Endothelial cell of umbilical vein (primary cell): ENCODE measurements at regions not wholly inside any gene's neighbourhood (a gene's known extent, or its start where the extent isn't known, plus 50 kb on each side); places are given as distances from the start of the nearest gene placed in this dataset.

Source experiments
- BruUV-seq: library from RNA; stranded (reverse); fragments of 400-500 nt; replicated peaks from 2 replicates; lab custom pipeline; 2021; lab: Mats Ljungman, UMichigan
- CTCF ChIA-PET: fragments of 300-600, 350-600 bp; sonication (Branson Sonifier 250); formaldehyde crosslinking; loops from one replicate; lab custom pipeline; 2021; ENCODE audit warnings: antibody characterized with exemption, inconsistent platforms; lab: Charles Lee
- POLR2A ChIA-PET: fragments of 300-600, 350-600 bp; sonication (Branson Sonifier 250); formaldehyde crosslinking; loops from one replicate; lab custom pipeline; 2021; ENCODE audit warnings: antibody characterized with exemption, inconsistent platforms; lab: Charles Lee
- DNase-seq: peaks from one replicate; pipeline ENCODE4 v3.0.0-alpha.2; 2011; ENCODE audit warnings: low read depth, low spot score
- FAIRE-seq: peaks from 2 replicates; lab custom pipeline; 2011; peaks lifted over from hg19 to GRCh38; lab: Jason Lieb, UNC
- H2AFZ ChIP-seq: 2 replicates; pipeline ENCODE4 v1.6.0; 2012; ENCODE audit warnings: low read depth, low read length, control low read depth, inconsistent platforms
- H3K27ac ChIP-seq: 2 replicates; pipeline ENCODE4 v1.5.1; 2011; ENCODE audit warnings: low read depth, mild to moderate bottlenecking, control low read depth, low read length, moderate library complexity; ENCODE audit not compliant: insufficient read depth
- H3K27me3 ChIP-seq, 2 experiments: 2 replicates each; pipeline versions ENCODE4 v1.6.0 to v1.6.1; 2011; ENCODE audit warnings: low read length in 2 of 2, mixed read lengths in 1 of 2; ENCODE audit not compliant: control insufficient read depth in 2 of 2, insufficient read depth in 2 of 2
- H3K36me3 ChIP-seq, 2 experiments: 2 replicates in 1 of 2; 3 replicates in 1 of 2; pipeline ENCODE4 v1.5.1; 2011; ENCODE audit warnings: low read length in 2 of 2, mild to moderate bottlenecking in 1 of 2, moderate library complexity in 1 of 2; ENCODE audit not compliant: control insufficient read depth in 2 of 2, insufficient read depth in 2 of 2; ENCODE audit errors: extremely low read depth in 1 of 2
- H3K4me1 ChIP-seq: 3 replicates; pipeline ENCODE4 v1.5.1; 2011; ENCODE audit warnings: mild to moderate bottlenecking, low read length; ENCODE audit not compliant: control insufficient read depth, insufficient read depth; ENCODE audit errors: extremely low read depth
- H3K4me2 ChIP-seq: 2 replicates; pipeline ENCODE4 v1.6.1; 2011; ENCODE audit warnings: low read length, control low read depth, mixed read lengths; ENCODE audit not compliant: insufficient read depth
- H3K4me3 ChIP-seq, 3 experiments: fragments of 200-600 bp in 1 of 3; sonication (generic), shearing (Covaris generic) in 1 of 3; replicated peaks in 1 of 3; 2 replicates each; pipeline ENCODE4 v1.5.1; 2011 to 2016; ENCODE audit warnings: control low read depth in 3 of 3, low read length in 3 of 3, mild to moderate bottlenecking in 2 of 3, inconsistent platforms in 1 of 3, low read depth in 1 of 3, moderate library complexity in 1 of 3; ENCODE audit not compliant: insufficient read depth in 1 of 3
- H3K79me2 ChIP-seq: 2 replicates; pipeline ENCODE4 v1.6.0; 2012; ENCODE audit warnings: low read length, inconsistent platforms; ENCODE audit not compliant: control insufficient read depth, insufficient read depth
- H3K9ac ChIP-seq: replicated peaks from 2 replicates; pipeline ENCODE3; 2011; ENCODE audit warnings: low read length, control low read depth; ENCODE audit not compliant: insufficient read depth; ENCODE audit errors: extremely low read depth
- H3K9me1 ChIP-seq: replicated peaks from 3 replicates; pipeline ENCODE4 v1.6.0; 2011; ENCODE audit warnings: mild to moderate bottlenecking, low read length; ENCODE audit not compliant: control insufficient read depth, insufficient read depth; ENCODE audit errors: extremely low read depth
- H3K9me3 ChIP-seq: replicated peaks from 2 replicates; pipeline ENCODE4 v1.5.1; 2012; ENCODE audit warnings: low read length, inconsistent platforms; ENCODE audit not compliant: control insufficient read depth, insufficient read depth
- H4K20me1 ChIP-seq: replicated peaks from 2 replicates; pipeline ENCODE3; 2011; ENCODE audit warnings: mild to moderate bottlenecking, low read length; ENCODE audit not compliant: control insufficient read depth, insufficient read depth; ENCODE audit errors: extremely low read depth
- EZH2 ChIP-seq: IDR thresholded peaks from 2 replicates; pipeline ENCODE4 v1.6.1; 2012; ENCODE audit warnings: borderline replicate concordance, low read depth, mild to moderate bottlenecking, moderate library complexity, low read length, inconsistent platforms; ENCODE audit not compliant: severe bottlenecking
- FOS ChIP-seq: IDR thresholded peaks from 2 replicates; pipeline ENCODE4 v1.6.1; 2011; ENCODE audit warnings: mild to moderate bottlenecking, low read length, moderate library complexity, borderline replicate concordance; ENCODE audit not compliant: insufficient read depth
- GATA2 ChIP-seq: IDR thresholded peaks from 2 replicates; pipeline ENCODE4 v1.7.0; 2011; ENCODE audit warnings: low read depth, mild to moderate bottlenecking, moderate library complexity, mixed read lengths, low read length; ENCODE audit not compliant: insufficient read length, insufficient read depth
- JUN ChIP-seq: IDR thresholded peaks from 2 replicates; pipeline ENCODE4 v1.6.1; 2011; ENCODE audit warnings: borderline replicate concordance, low read depth; ENCODE audit not compliant: insufficient read length, insufficient read depth
- MYC ChIP-seq: IDR thresholded peaks from one replicate; pipeline ENCODE4 v1.6.1; 2011; ENCODE audit warnings: mild to moderate bottlenecking, low read depth, low read length
- POLR2A ChIP-seq: IDR thresholded peaks from 2 replicates; pipeline ENCODE4 v1.6.1; 2012; ENCODE audit warnings: low read depth, mild to moderate bottlenecking, control low read depth, low read length
- POLR2AphosphoS5 ChIP-seq: IDR thresholded peaks from 2 replicates; pipeline ENCODE4 v1.6.1; 2012; ENCODE audit warnings: low read depth, mild to moderate bottlenecking, control low read depth, low read length, moderate library complexity; ENCODE audit not compliant: insufficient read depth
- dilution Hi-C: fragments of 300-500 bp; cut with MboI; formaldehyde crosslinking; loops from one replicate; pipeline ENCODE4 v1.15.0; 2019; ENCODE audit warnings: low sequenced_read_pairs; ENCODE audit not compliant: extremely low pct_ligation_motif_present
- intact Hi-C: fragments of 100-400 bp; cut with micrococcal nuclease; formaldehyde crosslinking; loops from one replicate; pipeline ENCODE4 v1.10.0; 2022
- TF ChIP-seq, protein P1 (sequence below), 2 donors: IDR thresholded peaks; 1 replicate in 1 of 2; 2 replicates in 1 of 2; pipeline ENCODE4 v1.5.1; 2011; ENCODE audit warnings: low read length in 2 of 2, mild to moderate bottlenecking in 2 of 2, moderate library complexity in 2 of 2, control low read depth in 1 of 2, inconsistent platforms in 1 of 2, low read depth in 1 of 2; ENCODE audit not compliant: insufficient read depth in 1 of 2; ENCODE audit errors: extremely low read depth in 1 of 2
- TF ChIP-seq, protein P2 (sequence below): IDR thresholded peaks from 2 replicates; pipeline ENCODE4 v1.6.1; 2011; ENCODE audit not compliant: insufficient read depth, insufficient read length

DNA sequence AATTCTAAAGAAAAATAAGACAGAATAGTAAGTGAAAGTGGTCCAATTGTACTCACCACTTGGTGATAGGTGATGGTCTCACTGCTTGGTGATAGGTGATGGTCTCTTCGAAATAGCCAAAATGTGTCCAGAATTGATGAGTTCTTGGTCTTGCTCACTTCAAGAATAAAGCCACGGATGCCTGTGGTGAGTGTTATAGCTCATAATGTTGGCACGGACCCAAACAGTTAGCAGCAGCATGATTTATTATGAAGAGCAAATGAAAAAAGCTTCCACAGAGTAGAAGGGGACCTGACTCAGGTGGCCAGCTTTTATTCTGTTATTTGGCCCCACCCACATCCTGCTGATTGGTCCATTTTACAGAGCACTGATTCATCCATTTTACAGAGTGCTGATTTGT, 272.6 kb downstream of the RPS4Y2 start:
- FAIRE-seq (no peak), DNase-seq (no peak)
- Histone ChIP-seq H2AFZ (no peak overlapping the region), H3K4me3 (no peak overlapping the region), H3K36me3 (no peaks in the 10 kb centered on the region), H3K9me3 (no peaks in the 10 kb centered on the region), H3K79me2 (no peaks in the 10 kb centered on the region), H3K4me2 (no peak overlapping the region), H4K20me1 (no peaks in the 10 kb centered on the region), H3K4me1 (no peaks in the 10 kb centered on the region), H3K9ac (no peak overlapping the region), H3K9me1 (no peaks in the 10 kb centered on the region), H3K27me3 (no peaks in the 10 kb centered on the region), H3K27ac (no peak overlapping the region)
- intact Hi-C loops, result no loop called here
- ChIA-PET CTCF (no interaction called here), POLR2A (no interaction called here)
- dilution Hi-C loops, result no loop called here
- no TSS peak for BruUV-seq
- TF ChIP-seq JUN (no peak), GATA2 (no peak), POLR2AphosphoS5 (no peak), MYC (no peak), FOS (no peak), POLR2A (no peak), EZH2 (no peak)
- TF ChIP-seq, protein P1, sequence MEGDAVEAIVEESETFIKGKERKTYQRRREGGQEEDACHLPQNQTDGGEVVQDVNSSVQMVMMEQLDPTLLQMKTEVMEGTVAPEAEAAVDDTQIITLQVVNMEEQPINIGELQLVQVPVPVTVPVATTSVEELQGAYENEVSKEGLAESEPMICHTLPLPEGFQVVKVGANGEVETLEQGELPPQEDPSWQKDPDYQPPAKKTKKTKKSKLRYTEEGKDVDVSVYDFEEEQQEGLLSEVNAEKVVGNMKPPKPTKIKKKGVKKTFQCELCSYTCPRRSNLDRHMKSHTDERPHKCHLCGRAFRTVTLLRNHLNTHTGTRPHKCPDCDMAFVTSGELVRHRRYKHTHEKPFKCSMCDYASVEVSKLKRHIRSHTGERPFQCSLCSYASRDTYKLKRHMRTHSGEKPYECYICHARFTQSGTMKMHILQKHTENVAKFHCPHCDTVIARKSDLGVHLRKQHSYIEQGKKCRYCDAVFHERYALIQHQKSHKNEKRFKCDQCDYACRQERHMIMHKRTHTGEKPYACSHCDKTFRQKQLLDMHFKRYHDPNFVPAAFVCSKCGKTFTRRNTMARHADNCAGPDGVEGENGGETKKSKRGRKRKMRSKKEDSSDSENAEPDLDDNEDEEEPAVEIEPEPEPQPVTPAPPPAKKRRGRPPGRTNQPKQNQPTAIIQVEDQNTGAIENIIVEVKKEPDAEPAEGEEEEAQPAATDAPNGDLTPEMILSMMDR (IDR thresholded peaks at IDR 0.05; ENCODE audit: extremely low read depth in 1 of 2, insufficient read depth in 1 of 2, low read depth in 1 of 2, low read length in 2 of 2), result no peak
- TF ChIP-seq, protein P2, sequence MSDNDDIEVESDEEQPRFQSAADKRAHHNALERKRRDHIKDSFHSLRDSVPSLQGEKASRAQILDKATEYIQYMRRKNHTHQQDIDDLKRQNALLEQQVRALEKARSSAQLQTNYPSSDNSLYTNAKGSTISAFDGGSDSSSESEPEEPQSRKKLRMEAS, result no peak
